GM23338 (cell line): ENCODE measurements at regions not wholly inside any gene's neighbourhood (a gene's known extent, or its start where the extent isn't known, plus 50 kb on each side); places are given as distances from the start of the nearest gene placed in this dataset.

ENCODE experiments used
- ATAC-seq: fragments of 200-7000 bp; cut with Tn5 transposase; 3 replicates; pipeline ENCODE4 v1.9.1; 2020
- DNase-seq: peaks from one replicate; pipeline ENCODE4 v3.0.0-alpha.2; 2015; ENCODE audit warnings: low spot score
- H2AFZ ChIP-seq: fragments of 200-600 bp; sonication (generic); 2 replicates; pipeline ENCODE4 v1.8.0; 2016; ENCODE audit warnings: antibody characterized with exemption, mild to moderate bottlenecking, moderate library complexity
- H3F3A ChIP-seq: fragments of 200-600 bp; sonication (generic); replicated peaks from 2 replicates; pipeline ENCODE4 v1.8.0; 2017; ENCODE audit warnings: antibody characterized with exemption, mixed run types, low read depth
- H3K27ac ChIP-seq: fragments of 200-600 bp; sonication (generic); 2 replicates; pipeline ENCODE4 v1.6.1; 2016; ENCODE audit warnings: low read depth
- H3K27me3 ChIP-seq: fragments of 200-600 bp; sonication (generic); 2 replicates; pipeline ENCODE4 v1.8.0; 2016; ENCODE audit warnings: mild to moderate bottlenecking, mixed run types, moderate library complexity; ENCODE audit not compliant: insufficient read depth
- H3K36me3 ChIP-seq: fragments of 200-600 bp; sonication (generic); 2 replicates; pipeline ENCODE4 v1.8.0; 2016; ENCODE audit warnings: mild to moderate bottlenecking; ENCODE audit not compliant: insufficient read depth
- H3K4me1 ChIP-seq: fragments of 200-600 bp; sonication (generic); 2 replicates; pipeline ENCODE4 v1.8.0; 2016; ENCODE audit warnings: mild to moderate bottlenecking, moderate library complexity; ENCODE audit not compliant: insufficient read depth
- H3K4me2 ChIP-seq: fragments of 200-600 bp; sonication (generic); 2 replicates; pipeline ENCODE4 v1.7.1; 2017; ENCODE audit warnings: mixed run types
- H3K4me3 ChIP-seq: fragments of 200-600 bp; sonication (generic); 2 replicates; pipeline ENCODE4 v1.6.1; 2016; ENCODE audit warnings: mixed run types
- H3K79me2 ChIP-seq: fragments of 200-600 bp; sonication (generic); replicated peaks from 2 replicates; pipeline ENCODE4 v1.8.0; 2017; ENCODE audit warnings: mild to moderate bottlenecking; ENCODE audit not compliant: insufficient read depth
- H3K9me2 ChIP-seq: fragments of 200-600 bp; sonication (generic); 2 replicates; pipeline ENCODE4 v1.8.0; 2017; ENCODE audit not compliant: insufficient read depth
- H4K20me1 ChIP-seq: fragments of 200-600 bp; sonication (generic); replicated peaks from 2 replicates; pipeline ENCODE4 v1.8.0; 2017; ENCODE audit warnings: mild to moderate bottlenecking; ENCODE audit not compliant: insufficient read depth
- H3K27ac Mint-ChIP-seq: 2 replicates; pipeline ENCODE4 v1.8.0; 2020; ENCODE audit warnings: inconsistent platforms, mild to moderate bottlenecking, moderate library complexity, mixed read lengths
- H3K27me3 Mint-ChIP-seq: 3 replicates; pipeline ENCODE4 v1.8.0; 2022; ENCODE audit warnings: low read depth, mild to moderate bottlenecking, moderate library complexity, mixed read lengths, inconsistent platforms; ENCODE audit not compliant: insufficient read depth, poor library complexity
- H3K36me3 Mint-ChIP-seq: 3 replicates; pipeline ENCODE4 v1.8.0; 2021; ENCODE audit warnings: low read depth, mild to moderate bottlenecking, inconsistent platforms, moderate library complexity, mixed read lengths
- H3K4me1 Mint-ChIP-seq: 3 replicates; pipeline ENCODE4 v1.8.0; 2020; ENCODE audit warnings: mild to moderate bottlenecking, inconsistent platforms, mixed read lengths
- H3K4me3 Mint-ChIP-seq: 3 replicates; pipeline ENCODE4 v1.8.0; 2021; ENCODE audit warnings: moderate library complexity, mild to moderate bottlenecking, inconsistent platforms, mixed read lengths
- H3K9me3 Mint-ChIP-seq: 3 replicates; pipeline ENCODE4 v1.8.0; 2020; ENCODE audit warnings: moderate library complexity, mild to moderate bottlenecking, inconsistent platforms, mixed read lengths
- CREB1 ChIP-seq: fragments of 250-450 bp; sonication (Bioruptor Pico); IDR thresholded peaks from 2 replicates; pipeline ENCODE4 v1.5.0; 2020; ENCODE audit warnings: low read depth, mild to moderate bottlenecking, moderate library complexity
- CTCF ChIP-seq, 2 experiments: fragments of 200-600 bp in 1 of 2; sonication (generic) in 1 of 2; conservative IDR thresholded peaks; 2 replicates each; pipeline versions ENCODE4 v1.5.1 to v1.6.1; 2016 to 2017; ENCODE audit warnings: antibody characterized with exemption in 2 of 2, low read depth in 2 of 2, mild to moderate bottlenecking in 2 of 2, moderate library complexity in 1 of 2
- ETS1 ChIP-seq: IDR thresholded peaks from 2 replicates; pipeline ENCODE4 v1.6.1; 2016; ENCODE audit warnings: antibody characterized with exemption
- EZH2 ChIP-seq: fragments of 200-600 bp; sonication (generic); IDR thresholded peaks from one replicate; pipeline ENCODE4 v1.8.0; 2017; ENCODE audit warnings: antibody characterized with exemption, mild to moderate bottlenecking, low read depth; ENCODE audit not compliant: unreplicated experiment
- NANOG ChIP-seq: IDR thresholded peaks from 2 replicates; pipeline ENCODE4 v1.6.1; 2016; ENCODE audit warnings: antibody characterized with exemption, borderline replicate concordance
- POLR2AphosphoS5 ChIP-seq: IDR thresholded peaks from 2 replicates; pipeline ENCODE4 v1.6.1; 2016; ENCODE audit warnings: antibody characterized with exemption, low read depth
- REST ChIP-seq: IDR thresholded peaks from one replicate; pipeline ENCODE4 v1.6.1; 2018; ENCODE audit warnings: antibody characterized with exemption; ENCODE audit not compliant: unreplicated experiment
- STAT1 ChIP-seq: IDR thresholded peaks from one replicate; pipeline ENCODE4 v1.6.1; 2016; ENCODE audit warnings: antibody characterized with exemption; ENCODE audit not compliant: unreplicated experiment
- ZNF114 ChIP-seq: fragments of 250-450 bp; sonication (Bioruptor Pico); IDR thresholded peaks from 2 replicates; pipeline ENCODE4 v1.5.0; 2020; ENCODE audit warnings: mild to moderate bottlenecking, moderate library complexity
- ZNF331 ChIP-seq: fragments of 250-450 bp; sonication (Bioruptor Pico); IDR thresholded peaks from 2 replicates; pipeline ENCODE4 v1.5.0; 2020; ENCODE audit warnings: low read depth, mild to moderate bottlenecking, moderate library complexity
- ZNF462 ChIP-seq: fragments of 250-450 bp; sonication (Bioruptor Pico); IDR thresholded peaks from 2 replicates; pipeline ENCODE4 v1.5.0; 2020; ENCODE audit warnings: mild to moderate bottlenecking, moderate library complexity

- no peaks in the 10 kb centered on the region for H3K9me3 Mint-ChIP-seq
- no peaks in the 10 kb centered on the region for H3K27me3 ChIP-seq
- no peak overlapping the region for H3K27ac ChIP-seq
- no peak overlapping the region for H3K4me3 ChIP-seq
- no peak overlapping the region for H2AFZ ChIP-seq
- no peak overlapping the region for H3K4me2 ChIP-seq
- H3F3A ChIP-seq: no peaks in the 10 kb centered on the region
- no peaks in the 10 kb centered on the region for H3K27me3 Mint-ChIP-seq
- no peaks in the 10 kb centered on the region for H3K36me3 ChIP-seq
- no peak overlapping the region for H3K27ac Mint-ChIP-seq
- no peaks in the 10 kb centered on the region; the same call in 2 of the 3 replicates for H3K4me1 Mint-ChIP-seq
- H3K79me2 ChIP-seq: no peaks in the 10 kb centered on the region
- no peak for DNase-seq
- no peaks in the 10 kb centered on the region for H4K20me1 ChIP-seq
- peaks cover 4% of the 10 kb centered on the region; the same call in 1 of the 2 replicates for H3K9me2 ChIP-seq
- no peak for ATAC-seq
- TF ChIP-seq ETS1: no peak
- TF ChIP-seq NANOG: no peak
- TF ChIP-seq REST: no peak
- no peak for TF ChIP-seq ZNF114 (CRISPR knock-in tag)
- TF ChIP-seq EZH2: no peak
- no peak for TF ChIP-seq CTCF (conservative IDR thresholded peaks at IDR 0.05; ENCODE audit: low read depth in 2 of 2)
- TF ChIP-seq STAT1: no peak
- no peak for TF ChIP-seq POLR2AphosphoS5
- no peak for TF ChIP-seq ZNF331 (CRISPR knock-in tag)
- no peak for TF ChIP-seq CREB1 (CRISPR knock-in tag)
- TF ChIP-seq ZNF462 (CRISPR knock-in tag): no peak
- no peaks in the 10 kb centered on the region for H3K4me1 ChIP-seq
- no peaks in the 10 kb centered on the region; the same call in 2 of the 3 replicates for H3K36me3 Mint-ChIP-seq
- no peak overlapping the region for H3K4me3 Mint-ChIP-seq
Measured at GRCh38 chr5:22918511-22918910, 65.4 kb upstream of the CDH12 start.
